ENCODE measurements at regions not wholly inside any gene's neighbourhood (a gene's known extent, or its start where the extent isn't known, plus 50 kb on each side); places are given as distances from the start of the nearest gene placed in this dataset.

GRCh38 chr17:34741967-34742366 is 162.6 kb downstream of the TMEM132E start:
- no peak for TF ChIP-seq EZH2 (IDR thresholded peaks at IDR 0.05; ENCODE audit: insufficient read depth, low read length)
- TF ChIP-seq CTCF (IDR thresholded peaks at IDR 0.05; ENCODE audit: insufficient read depth, low read depth, low read length) = no peak
